ENCODE measurements at regions not wholly inside any gene's neighbourhood (a gene's known extent, or its start where the extent isn't known, plus 50 kb on each side); places are given as distances from the start of the nearest gene placed in this dataset.

GRCh38 chr5:93821891-93822415 lies 80.6 kb upstream of the POU5F2 start:
- Histone ChIP-seq H2AK5ac (ENCODE audit: low read depth, low read length) (no peak overlapping the region), H3K27me3 (ENCODE audit: control insufficient read depth, insufficient read depth, low read length) (no peaks in the 10 kb centered on the region), H2AFZ (replicated peaks; ENCODE audit: low read length, poor library complexity) (no peak overlapping the region), H3K79me1 (ENCODE audit: low read depth in 1 of 2, low read length in 2 of 2) (no peaks in the 10 kb centered on the region), H2BK5ac (ENCODE audit: low read depth, low read length, poor library complexity, severe bottlenecking) (no peak overlapping the region), H3K27ac (ENCODE audit: insufficient read depth, low read length) (no peak overlapping the region), H4K5ac (ENCODE audit: low read depth, low read length) (no peak overlapping the region), H3K56ac (ENCODE audit: extremely low read depth, insufficient read depth, low read length) (no peak overlapping the region), H2AK9ac (replicated peaks; ENCODE audit: low read depth, low read length, poor library complexity) (no peak overlapping the region), H4K91ac (ENCODE audit: insufficient read depth, low read depth, low read length) (no peak overlapping the region), H3K36me3 (ENCODE audit: control insufficient read depth, insufficient read depth, low read length) (no peaks in the 10 kb centered on the region), H3K9me3 (ENCODE audit: control insufficient read depth, insufficient read depth, low read length) (no peaks in the 10 kb centered on the region), H3K4me1 (ENCODE audit: control insufficient read depth, insufficient read depth, low read length) (no peaks in the 10 kb centered on the region), H3K9me1 (ENCODE audit: insufficient read depth, low read length) (no peaks in the 10 kb centered on the region), H2BK20ac (ENCODE audit: low read depth, low read length) (no peak overlapping the region), H4K20me1 (ENCODE audit: insufficient read depth, low read length) (no peaks in the 10 kb centered on the region), H3K14ac (replicated peaks; ENCODE audit: low read depth, low read length) (no peak overlapping the region), H3K4me3 (ENCODE audit: insufficient read depth, low read depth, low read length) (no peak overlapping the region), H3K23ac (ENCODE audit: low read depth, low read length) (no peak overlapping the region), H2BK15ac (ENCODE audit: low read depth, low read length) (no peak overlapping the region), H4K8ac (ENCODE audit: low read depth in 2 of 2, low read length in 2 of 2) (no peak overlapping the region), H3K4me2 (ENCODE audit: low read depth, low read length) (no peak overlapping the region), H3K4ac (ENCODE audit: low read depth, low read length) (no peak overlapping the region), H3K9ac (ENCODE audit: low read depth, low read length) (no peak overlapping the region), H3K18ac (ENCODE audit: low read depth, low read length) (no peak overlapping the region), H2BK120ac (ENCODE audit: low read depth, low read length) (no peak overlapping the region)
- dilution Hi-C loops (cut with HindIII; ENCODE audit: low sequenced_read_pairs, unreplicated experiment): no loop called here
- DNase-seq (no peak), ATAC-seq (ENCODE audit: low read depth) (no peak)
- POLR2A ChIA-PET (ENCODE audit: unreplicated experiment): no interaction called here
- TF ChIP-seq NFE2L2 (IDR thresholded peaks at IDR 0.05; ENCODE audit: low read depth, low read length) (no peak), MXI1 (IDR thresholded peaks at IDR 0.05; ENCODE audit: borderline replicate concordance, low read depth, low read length) (no peak), MAZ (IDR thresholded peaks at IDR 0.05; ENCODE audit: borderline replicate concordance, low read depth, low read length) (no peak), RFX5 (IDR thresholded peaks at IDR 0.05; ENCODE audit: low read depth, low read length) (no peak), MAFK (IDR thresholded peaks at IDR 0.05; ENCODE audit: low read depth, low read length) (no peak), USF2 (IDR thresholded peaks at IDR 0.05; ENCODE audit: low read depth, low read length) (no peak), POLR2A (IDR thresholded peaks at IDR 0.05; ENCODE audit: low read depth, low read length) (no peak), RCOR1 (IDR thresholded peaks at IDR 0.05; ENCODE audit: insufficient replicate concordance, low read length) (no peak), CHD1 (IDR thresholded peaks at IDR 0.05; ENCODE audit: low read depth, low read length) (no peak), ELK1 (IDR thresholded peaks at IDR 0.05; ENCODE audit: borderline replicate concordance, low read depth, low read length) (no peak), CEBPB (IDR thresholded peaks at IDR 0.05; ENCODE audit: low read depth, low read length) (no peak)
- WGBS, 2 experiments (ENCODE audit: extremely low coverage in 2 of 2, insufficient read length in 1 of 2): 67% methylated on average over 1 of the region's 4 CpGs; no CpG with 5 or more reads in 1 of the 2 experiments
- intact Hi-C loops (cut with micrococcal nuclease): no loop called here
- in situ Hi-C loops (cut with MboI; ENCODE audit: low sequenced_read_pairs): no loop called here
- no TSS peak for BruUV-seq (replicated peaks)
- CTCF ChIA-PET: no interaction called here
